ENCODE measurements at regions not wholly inside any gene's neighbourhood (a gene's known extent, or its start where the extent isn't known, plus 50 kb on each side); places are given as distances from the start of the nearest gene placed in this dataset.

- no peaks in the 10 kb centered on the region for H3K27me3 ChIP-seq (ENCODE audit: insufficient read depth, low read length)
- H4K20me1 ChIP-seq (ENCODE audit: insufficient read depth): no peaks in the 10 kb centered on the region
- H3K36me3 ChIP-seq (ENCODE audit: control insufficient read depth in 1 of 2, insufficient read depth in 2 of 2, low read length in 2 of 2): no peaks in the 10 kb centered on the region
- no peaks in the 10 kb centered on the region for H3K79me2 ChIP-seq (ENCODE audit: insufficient read depth, low read length)
- ChIA-PET RAD21 (ENCODE audit: low non-redundant PET in 1 of 2, low total read pairs in 2 of 2, uncharacterized antibody in 2 of 2, unreplicated experiment in 2 of 2) (no interaction called here), POLR2A (no interaction called here), CTCF (interaction anchor here (0.6 to 1.2 kb wide), 2 partner anchors 11 to 12 kb away, joined by 3 read pairs; no protein-coding TSS in a partner anchor)
- H2AFZ ChIP-seq (ENCODE audit: low read depth, low read length, poor library complexity, severe bottlenecking): peak overlapping the region; percentile 20
- H3K9ac ChIP-seq (ENCODE audit: low read length): no peak overlapping the region
- 0 out of 4 replicates have a peak, but pooled peaks cover 0 to 4% of the 10 kb centered on the region in 2 experiments for H3K4me1 ChIP-seq (ENCODE audit: control insufficient read depth in 1 of 2, insufficient read depth in 2 of 2, low read length in 2 of 2)
- H3K4me3 ChIP-seq (replicated peaks in 1 of 2; ENCODE audit: low read depth in 1 of 2, low read length in 2 of 2): no peak overlapping the region
- no peak overlapping the region for H3K4me2 ChIP-seq (ENCODE audit: low read length)
- no peak overlapping the region for H3K27ac ChIP-seq (ENCODE audit: low read depth, low read length)
- DNase-seq (ENCODE audit: low read depth, low spot score) (no peak), ATAC-seq (peak; percentile 64)
- TF ChIP-seq POLR2AphosphoS5 (IDR thresholded peaks at IDR 0.05; ENCODE audit: low read depth, low read length) (no peak), ZNF274 (IDR thresholded peaks at IDR 0.05; ENCODE audit: low read depth, low read length) (no peak), ELF1 (IDR thresholded peaks at IDR 0.05; ENCODE audit: borderline replicate concordance, low read depth) (no peak)
- no peaks in the 10 kb centered on the region for H3K9me2 ChIP-seq (ENCODE audit: insufficient read depth)
- intact Hi-C loops (cut with micrococcal nuclease): loop anchor here (1.0 to 5.0 kb wide), 2 partner anchors 563 to 709 kb away; partner anchors contain the start of gene SEMA3D
- H3K9me3 ChIP-seq (ENCODE audit: control insufficient read depth in 1 of 2, insufficient read depth in 1 of 2, low read depth in 1 of 2, low read length in 2 of 2): peaks cover 4 to 9% of the 10 kb centered on the region in 2 experiments; a peak in 1 of 4 replicates
- no TSS peak for BruUV-seq (replicated peaks)
Measured at GRCh38 chr7:85749696-85750453, 563.0 kb upstream of the SEMA3D start.

GRCh38 chr7:85748861-85749260, 562.0 kb upstream of the SEMA3D start:
- Histone ChIP-seq H3K9ac (ENCODE audit: low read length) (no peak overlapping the region), H2AFZ (ENCODE audit: low read depth, low read length, poor library complexity, severe bottlenecking) (no peak overlapping the region), H3K27ac (ENCODE audit: low read depth, low read length) (no peak overlapping the region), H3K27me3 (ENCODE audit: insufficient read depth, low read length) (no peaks in the 10 kb centered on the region), H4K20me1 (ENCODE audit: insufficient read depth) (no peaks in the 10 kb centered on the region), H3K9me2 (ENCODE audit: insufficient read depth) (no peaks in the 10 kb centered on the region), H3K79me2 (ENCODE audit: insufficient read depth, low read length) (no peaks in the 10 kb centered on the region), H3K9me3 (ENCODE audit: control insufficient read depth in 1 of 2, insufficient read depth in 1 of 2, low read depth in 1 of 2, low read length in 2 of 2) (peaks cover 4 to 9% of the 10 kb centered on the region in 2 experiments; a peak in 1 of 4 replicates), H3K4me1 (ENCODE audit: control insufficient read depth in 1 of 2, insufficient read depth in 2 of 2, low read length in 2 of 2) (0 out of 4 replicates have a peak, but pooled peaks cover 0 to 4% of the 10 kb centered on the region in 2 experiments), H3K4me3 (replicated peaks in 1 of 2; ENCODE audit: low read depth in 1 of 2, low read length in 2 of 2) (no peak overlapping the region), H3K36me3 (ENCODE audit: control insufficient read depth in 1 of 2, insufficient read depth in 2 of 2, low read length in 2 of 2) (no peaks in the 10 kb centered on the region), H3K4me2 (ENCODE audit: low read length) (no peak overlapping the region)
- TF ChIP-seq SIN3A (IDR thresholded peaks at IDR 0.05; ENCODE audit: low read depth) (no peak), CTCF (IDR thresholded peaks at IDR 0.05 in 2 of 3, conservative IDR thresholded peaks at IDR 0.05 in 1 of 3; ENCODE audit: borderline replicate concordance in 1 of 3, insufficient read depth in 1 of 3, low read depth in 2 of 3, low read length in 2 of 3) (no peak), ATF3 (IDR thresholded peaks at IDR 0.05) (no peak)
- no TSS peak for BruUV-seq (replicated peaks)
- intact Hi-C loops (cut with micrococcal nuclease): no loop called here
- no peak for ATAC-seq
- CTCF ChIA-PET: interaction anchor here (1.2 kb wide), 1 partner anchor 13 kb away, joined by 3 read pairs; no protein-coding TSS in a partner anchor
- DNase-seq (ENCODE audit: low read depth, low spot score): no peak
- POLR2A ChIA-PET: no interaction called here
- RAD21 ChIA-PET (ENCODE audit: low non-redundant PET in 1 of 2, low total read pairs in 2 of 2, uncharacterized antibody in 2 of 2, unreplicated experiment in 2 of 2): no interaction called here
